IgD-negative memory B cell (primary cell): ENCODE measurements at regions not wholly inside any gene's neighbourhood (a gene's known extent, or its start where the extent isn't known, plus 50 kb on each side); places are given as distances from the start of the nearest gene placed in this dataset.

Experiments
- H3K27ac Mint-ChIP-seq, 3 donors: one replicate each; pipeline ENCODE4 v1.8.0; 2020 to 2022; ENCODE audit warnings: mild to moderate bottlenecking in 3 of 3, mixed read lengths in 3 of 3, moderate library complexity in 1 of 3
- H3K27me3 Mint-ChIP-seq: one replicate; pipeline ENCODE4 v1.8.0; 2021; ENCODE audit warnings: mixed read lengths
- H3K36me3 Mint-ChIP-seq: one replicate; pipeline ENCODE4 v1.8.0; 2020; ENCODE audit warnings: mild to moderate bottlenecking, mixed read lengths
- H3K4me1 Mint-ChIP-seq, 3 donors: one replicate each; pipeline ENCODE4 v1.8.0; 2020 to 2022; ENCODE audit warnings: mixed read lengths in 3 of 3, mild to moderate bottlenecking in 1 of 3
- H3K4me3 Mint-ChIP-seq, 4 donors: one replicate each; pipeline ENCODE4 v1.8.0; 2020 to 2022; ENCODE audit warnings: mild to moderate bottlenecking in 4 of 4, mixed read lengths in 4 of 4, moderate library complexity in 3 of 4
- H3K9me3 Mint-ChIP-seq, 3 donors: one replicate each; pipeline ENCODE4 v1.8.0; 2020 to 2021; ENCODE audit warnings: mixed read lengths in 3 of 3, mild to moderate bottlenecking in 1 of 3

DNA sequence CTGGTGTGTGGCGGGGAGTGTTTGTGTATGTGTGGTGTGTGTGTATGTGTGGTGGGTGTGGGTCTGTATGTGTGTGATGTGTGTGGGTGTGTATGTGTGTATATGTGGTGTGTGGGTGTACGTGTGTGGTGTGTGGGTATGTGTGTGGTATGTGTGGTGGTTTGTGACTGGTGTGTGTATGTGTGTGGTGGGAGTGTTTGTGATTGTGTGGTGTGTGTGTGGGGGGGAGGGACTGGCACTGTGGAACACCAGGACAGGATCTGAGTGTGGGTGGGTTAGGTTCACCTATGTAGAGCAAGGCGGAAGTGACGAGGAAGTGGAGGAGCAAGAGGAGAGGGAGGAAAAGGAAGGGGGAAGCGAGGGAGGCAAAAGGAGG, 510.8 kb downstream of the SHQ1 start:
- Mint-ChIP-seq H3K27ac (no peak overlapping the region), H3K36me3 (no peaks in the 10 kb centered on the region), H3K4me3 (no peak overlapping the region), H3K9me3 (no peaks in the 10 kb centered on the region), H3K27me3 (peaks cover 7% of the 10 kb centered on the region), H3K4me1 (no peaks in the 10 kb centered on the region)

DNA sequence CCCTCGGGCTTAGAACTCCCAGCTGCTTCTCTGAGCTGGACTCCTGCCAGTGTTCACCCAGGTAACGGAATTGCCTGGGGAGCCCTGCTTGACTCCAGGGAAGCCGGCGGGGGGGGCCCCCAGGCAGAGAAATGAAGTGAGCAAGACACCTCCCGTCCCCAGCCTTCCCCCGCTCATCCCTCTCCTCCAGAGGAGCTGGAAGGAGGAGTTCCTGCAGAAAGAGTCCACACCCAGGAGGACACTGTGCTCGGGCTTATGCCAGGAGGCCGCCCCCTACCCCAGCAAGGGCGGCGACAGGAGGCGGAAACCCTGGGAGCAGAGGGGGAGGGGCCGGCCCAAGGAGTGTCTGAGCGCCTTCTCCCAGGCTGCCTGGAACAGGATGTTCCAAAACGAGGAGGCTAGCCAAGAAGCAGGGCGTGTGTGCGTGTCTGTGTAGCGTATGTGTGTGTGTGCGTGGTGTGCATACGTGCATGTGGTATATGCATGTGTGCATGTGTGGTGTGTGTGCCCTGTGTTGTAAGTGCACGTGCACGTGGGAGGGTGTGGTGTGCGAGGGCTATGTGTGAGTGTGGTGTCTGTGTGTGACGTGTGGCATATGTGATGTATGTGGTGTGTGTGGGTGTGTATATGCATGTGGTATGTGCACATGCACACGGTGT, 511.3 kb downstream of the SHQ1 start:
- Mint-ChIP-seq H3K9me3 (no peaks in the 10 kb centered on the region), H3K27ac (no peak overlapping the region), H3K36me3 (no peaks in the 10 kb centered on the region), H3K4me3 (no peak overlapping the region), H3K27me3 (peaks cover 12% of the 10 kb centered on the region), H3K4me1 (no peaks in the 10 kb centered on the region)

DNA sequence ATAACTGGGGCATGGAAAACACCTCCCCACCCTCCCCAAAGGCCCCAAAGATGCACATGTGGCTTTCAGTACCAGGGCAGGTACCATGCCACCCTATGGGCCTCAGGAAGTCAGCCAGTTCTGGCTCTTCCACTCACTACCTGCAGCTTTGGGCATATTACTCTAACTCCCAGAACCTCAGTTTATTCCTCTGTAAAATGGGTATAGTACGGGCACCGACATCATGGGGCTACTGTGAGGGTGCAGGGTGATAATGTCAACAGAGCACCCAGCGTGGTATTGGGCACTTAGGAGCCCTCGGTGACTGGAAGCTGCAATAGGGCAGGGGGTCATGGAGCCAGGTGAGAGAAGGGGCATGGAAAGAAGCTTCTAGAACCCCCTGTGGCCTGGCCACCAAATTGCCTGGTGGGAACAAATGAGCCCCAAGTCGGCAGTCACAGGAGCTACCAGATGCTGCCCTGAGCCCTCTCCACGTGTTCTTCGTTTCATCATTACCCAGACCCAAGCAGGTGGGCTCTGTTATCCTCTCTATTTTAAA, 512.1 kb downstream of the SHQ1 start:
- Mint-ChIP-seq H3K27me3 (peaks cover 12% of the 10 kb centered on the region), H3K36me3 (no peaks in the 10 kb centered on the region), H3K9me3 (no peaks in the 10 kb centered on the region), H3K4me1 (no peaks in the 10 kb centered on the region), H3K27ac (no peak overlapping the region), H3K4me3 (peak overlapping the region in 1 of 4 donors; percentile 68)

DNA sequence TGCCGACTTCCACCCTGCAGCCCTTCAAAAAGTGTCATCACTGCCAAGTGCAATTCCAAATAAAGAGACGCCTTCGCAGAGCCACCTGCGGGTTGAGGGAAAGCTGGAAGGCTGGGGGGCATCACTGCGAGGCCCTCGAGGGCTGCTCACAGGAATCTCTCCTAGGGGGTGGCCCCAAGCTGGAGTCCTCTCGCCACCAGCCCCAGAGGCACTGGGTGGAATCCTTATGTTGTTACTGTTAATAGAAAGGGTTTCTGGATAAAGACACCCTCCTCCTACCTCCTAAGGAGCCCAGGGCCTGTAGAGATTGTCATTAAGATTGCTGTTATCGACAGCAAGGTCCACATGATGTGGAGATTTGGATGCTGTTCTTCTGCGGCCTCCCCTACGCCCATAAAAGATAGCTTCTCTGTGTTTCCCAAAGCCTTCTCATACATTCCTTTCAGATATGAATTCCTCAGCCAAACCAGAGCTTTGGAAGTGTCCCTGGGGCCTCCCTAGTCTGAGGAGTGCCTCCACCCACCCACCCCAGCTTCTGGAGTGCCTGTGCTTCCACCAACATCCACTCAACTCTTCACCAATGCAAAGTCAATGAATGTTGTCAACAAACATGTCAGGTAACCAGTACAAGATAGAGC, 512.7 kb downstream of the SHQ1 start:
- Mint-ChIP-seq H3K36me3 (no peaks in the 10 kb centered on the region), H3K4me1 (no peaks in the 10 kb centered on the region), H3K4me3 (no peak overlapping the region), H3K27ac (no peak overlapping the region), H3K27me3 (peaks cover 12% of the 10 kb centered on the region), H3K9me3 (no peaks in the 10 kb centered on the region)

DNA sequence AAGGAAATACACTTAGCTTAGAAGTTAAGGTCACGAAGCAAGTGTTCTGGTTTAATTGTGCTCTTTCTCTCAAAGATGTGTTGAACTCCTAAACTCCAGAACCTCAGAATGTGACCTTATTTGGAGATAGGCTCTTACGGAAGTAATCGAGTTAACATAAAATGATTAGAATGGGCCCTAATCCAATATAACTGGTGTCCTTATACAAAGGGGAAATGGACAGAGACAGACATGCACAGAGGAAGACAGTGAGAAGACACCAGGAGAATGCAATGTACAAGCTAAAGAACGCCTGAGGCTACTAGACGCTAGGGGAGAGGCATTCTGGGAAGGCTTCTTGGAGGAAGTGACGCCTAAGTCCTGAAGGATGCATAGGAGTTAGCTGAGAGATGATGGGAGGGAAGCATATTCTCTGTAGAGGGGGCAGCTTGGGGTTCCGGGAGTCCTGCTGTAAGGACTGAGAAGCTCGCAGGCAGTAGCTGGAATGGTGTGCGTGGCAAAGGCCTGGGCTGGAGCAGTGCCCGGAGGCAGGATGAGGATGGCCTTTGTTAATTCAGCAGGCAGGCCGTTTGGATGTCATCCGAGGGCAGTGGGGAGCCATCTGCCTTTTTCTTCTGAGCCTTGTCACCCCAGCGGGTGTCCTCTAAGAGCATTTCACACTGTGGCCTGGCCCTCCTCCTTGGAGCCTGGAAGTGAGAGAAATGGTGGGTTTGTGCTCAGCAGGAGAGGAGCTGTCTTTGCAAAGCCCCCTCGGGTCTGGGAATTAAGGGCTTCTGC, 513.4 kb downstream of the SHQ1 start:
- peaks cover 12% of the 10 kb centered on the region for H3K27me3 Mint-ChIP-seq
- no peaks in the 10 kb centered on the region for H3K9me3 Mint-ChIP-seq
- no peak overlapping the region for H3K27ac Mint-ChIP-seq
- H3K4me3 Mint-ChIP-seq, result no peak overlapping the region
- no peaks in the 10 kb centered on the region for H3K36me3 Mint-ChIP-seq
- no peaks in the 10 kb centered on the region for H3K4me1 Mint-ChIP-seq

DNA sequence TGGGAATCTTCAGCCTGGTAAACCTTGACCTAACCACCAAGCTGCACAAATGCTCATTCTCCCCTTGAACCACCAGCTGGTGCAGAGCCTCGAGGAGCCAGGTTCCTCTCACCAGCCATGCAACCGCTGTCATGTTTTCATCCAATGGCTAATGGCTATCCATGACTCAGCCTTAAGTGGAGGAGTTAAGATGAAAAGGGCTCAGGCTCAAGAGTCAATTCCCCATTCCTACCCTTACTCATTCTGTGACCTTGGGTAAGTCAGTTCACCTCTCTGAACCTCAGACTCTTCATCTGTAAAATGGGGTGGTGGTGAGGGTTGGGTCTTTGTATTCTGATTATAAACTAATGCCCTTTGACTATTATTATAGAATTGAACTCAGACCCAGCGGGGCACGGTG, 515.6 kb downstream of the SHQ1 start:
- no peak overlapping the region for H3K27ac Mint-ChIP-seq
- H3K27me3 Mint-ChIP-seq, result peaks cover 22% of the 10 kb centered on the region
- H3K9me3 Mint-ChIP-seq, result no peaks in the 10 kb centered on the region
- H3K4me1 Mint-ChIP-seq, result no peaks in the 10 kb centered on the region
- no peak overlapping the region for H3K4me3 Mint-ChIP-seq
- no peaks in the 10 kb centered on the region for H3K36me3 Mint-ChIP-seq

DNA sequence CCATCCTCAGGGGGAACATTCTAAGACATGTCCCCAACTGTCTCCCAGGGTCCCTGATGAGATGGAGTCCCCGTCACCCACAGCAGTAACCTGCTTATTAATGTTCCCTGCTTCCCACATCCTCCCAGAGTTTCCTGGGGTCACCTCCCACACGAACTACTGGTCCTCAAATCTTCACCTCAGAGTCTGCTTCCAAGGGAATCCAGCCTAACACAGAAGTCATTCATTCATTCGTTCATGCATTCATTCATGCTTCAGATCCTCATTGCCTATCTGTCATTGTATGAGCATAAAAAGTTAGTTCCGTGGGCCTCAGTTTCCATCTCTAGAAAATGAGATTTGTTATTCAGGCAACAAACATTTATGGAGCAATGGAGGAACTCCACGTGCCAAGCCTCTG, 516.2 kb downstream of the SHQ1 start:
- Mint-ChIP-seq H3K36me3 (no peaks in the 10 kb centered on the region), H3K4me1 (no peaks in the 10 kb centered on the region), H3K27ac (no peak overlapping the region), H3K4me3 (no peak overlapping the region), H3K27me3 (peaks cover 22% of the 10 kb centered on the region), H3K9me3 (no peaks in the 10 kb centered on the region)

DNA sequence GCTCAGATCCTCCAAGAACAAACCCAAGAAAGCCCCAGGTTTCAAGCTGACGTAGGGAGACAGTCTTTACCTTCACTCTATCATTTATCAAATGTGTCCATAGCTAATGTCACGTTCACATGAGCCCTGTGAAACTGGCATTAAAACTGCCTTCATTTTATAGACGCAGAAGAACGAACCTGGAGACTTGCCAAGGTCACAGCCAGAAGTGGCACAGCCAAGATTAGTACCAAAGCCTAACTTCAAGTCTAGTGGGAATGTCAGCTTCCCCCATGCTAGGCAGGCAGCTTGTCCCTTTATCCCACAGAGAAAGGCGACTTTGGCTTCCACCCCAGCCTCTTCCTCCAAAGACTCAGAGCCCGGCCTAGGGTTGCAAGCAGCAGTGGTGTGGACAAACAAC, 517.2 kb downstream of the SHQ1 start:
- Mint-ChIP-seq H3K9me3 (no peaks in the 10 kb centered on the region), H3K4me3 (no peak overlapping the region), H3K27ac (peak overlapping the region in 1 of 3 donors; percentile 81), H3K27me3 (peaks cover 22% of the 10 kb centered on the region), H3K36me3 (no peaks in the 10 kb centered on the region), H3K4me1 (no peaks in the 10 kb centered on the region)

DNA sequence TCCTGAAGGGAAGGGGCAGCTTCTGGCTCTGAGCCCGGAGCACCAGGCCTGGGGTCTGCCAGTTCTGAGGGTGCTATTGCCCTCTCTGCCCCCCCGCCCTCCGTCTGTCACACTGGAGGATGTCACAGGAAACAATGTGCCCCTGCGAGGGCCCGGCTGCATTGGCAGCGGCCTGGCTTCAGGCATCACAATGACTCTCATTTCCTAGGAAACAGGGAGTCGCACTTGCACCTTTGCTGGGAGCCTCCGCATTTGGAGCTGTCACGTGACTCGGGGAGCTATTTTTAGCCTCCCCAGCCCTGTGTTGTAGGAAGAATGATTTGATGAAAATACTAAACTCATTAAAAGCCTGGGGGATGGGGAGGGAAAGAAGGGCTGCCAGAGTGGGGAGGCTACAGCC, 518.9 kb downstream of the SHQ1 start:
- Mint-ChIP-seq H3K27me3 (peaks cover 15% of the 10 kb centered on the region), H3K36me3 (no peaks in the 10 kb centered on the region), H3K9me3 (no peaks in the 10 kb centered on the region), H3K27ac (no peak overlapping the region), H3K4me3 (no peak overlapping the region), H3K4me1 (no peaks in the 10 kb centered on the region)

DNA sequence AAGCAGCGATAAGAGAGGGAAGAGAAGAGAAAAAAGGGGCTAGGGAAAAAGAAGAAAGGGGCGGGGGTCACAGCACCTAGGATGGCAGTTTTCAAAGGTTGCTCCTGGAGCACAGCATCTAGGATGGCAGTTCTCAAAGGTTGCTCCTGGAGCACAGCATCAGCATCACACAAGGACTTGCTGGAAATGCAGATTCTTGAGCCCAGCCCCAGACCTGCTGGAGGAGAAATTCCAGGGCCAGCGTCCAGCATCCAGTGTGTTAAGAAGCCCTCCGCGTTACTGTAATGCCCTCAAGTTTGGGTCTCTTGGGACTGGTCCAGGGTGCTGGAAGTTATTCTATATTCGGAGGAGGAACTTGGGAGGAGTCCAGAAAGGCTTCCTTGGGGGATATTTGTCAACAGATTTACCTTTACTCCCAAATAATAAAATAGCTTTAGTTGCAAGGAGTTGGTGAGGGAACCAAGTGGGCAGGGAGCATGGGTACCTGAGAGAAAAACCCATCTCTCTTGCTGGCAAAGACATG, 519.4 kb downstream of the SHQ1 start:
- H3K9me3 Mint-ChIP-seq, result no peaks in the 10 kb centered on the region
- H3K27me3 Mint-ChIP-seq, result peaks cover 15% of the 10 kb centered on the region
- H3K36me3 Mint-ChIP-seq, result no peaks in the 10 kb centered on the region
- H3K4me3 Mint-ChIP-seq, result no peak overlapping the region
- H3K27ac Mint-ChIP-seq, result no peak overlapping the region
- H3K4me1 Mint-ChIP-seq, result no peaks in the 10 kb centered on the region

DNA sequence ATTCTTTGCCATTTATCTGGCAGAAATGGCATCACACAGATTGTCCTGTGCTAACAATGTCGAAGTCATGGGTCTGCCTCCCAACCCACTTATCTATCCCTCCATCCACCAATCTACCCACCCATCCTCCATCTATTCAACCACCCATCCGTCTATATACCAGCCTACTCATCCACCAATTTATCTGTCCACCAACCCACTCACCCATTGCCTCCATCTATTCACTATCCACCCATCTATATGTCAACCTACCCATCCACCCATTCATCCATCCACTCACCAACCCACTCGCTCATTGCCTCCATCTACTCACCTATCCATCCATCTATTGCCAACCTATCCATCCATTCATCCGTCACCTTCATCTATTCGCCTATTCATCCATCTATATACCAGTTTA, 521.2 kb downstream of the SHQ1 start:
- Mint-ChIP-seq H3K27me3 (peaks cover 11% of the 10 kb centered on the region), H3K27ac (no peak overlapping the region), H3K4me1 (no peaks in the 10 kb centered on the region), H3K9me3 (no peaks in the 10 kb centered on the region), H3K36me3 (no peaks in the 10 kb centered on the region), H3K4me3 (no peak overlapping the region)

DNA sequence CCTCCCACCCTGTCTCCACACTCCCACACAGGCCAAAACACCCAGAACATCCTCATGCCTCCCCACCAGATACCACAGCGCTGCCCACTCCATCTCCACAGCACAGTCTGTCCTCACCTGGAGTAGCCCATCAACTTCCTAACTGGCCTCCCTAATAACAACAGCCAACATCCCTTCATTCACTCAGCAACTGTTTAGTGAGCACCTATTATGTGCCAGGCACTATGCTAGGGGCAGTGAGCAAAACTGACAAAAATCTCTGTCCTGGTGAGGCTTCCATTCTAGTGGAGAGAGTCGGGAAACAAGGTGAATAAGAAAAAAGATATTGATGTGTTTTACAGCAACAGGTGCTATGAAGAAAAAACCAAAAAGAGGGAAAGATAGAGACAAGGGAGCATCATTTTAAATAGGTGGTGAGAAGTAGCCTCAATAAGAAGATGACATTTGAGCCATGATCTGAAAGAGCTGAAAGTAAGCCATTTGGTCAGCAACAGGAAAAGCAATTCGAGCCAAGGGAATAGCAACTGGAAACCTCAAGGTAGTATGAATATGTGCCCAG, 523.9 kb downstream of the SHQ1 start:
- no peaks in the 10 kb centered on the region for H3K36me3 Mint-ChIP-seq
- H3K4me3 Mint-ChIP-seq, result no peak overlapping the region
- H3K27me3 Mint-ChIP-seq, result peaks cover 5% of the 10 kb centered on the region
- H3K4me1 Mint-ChIP-seq, result no peaks in the 10 kb centered on the region
- H3K27ac Mint-ChIP-seq, result no peak overlapping the region
- no peaks in the 10 kb centered on the region for H3K9me3 Mint-ChIP-seq

DNA sequence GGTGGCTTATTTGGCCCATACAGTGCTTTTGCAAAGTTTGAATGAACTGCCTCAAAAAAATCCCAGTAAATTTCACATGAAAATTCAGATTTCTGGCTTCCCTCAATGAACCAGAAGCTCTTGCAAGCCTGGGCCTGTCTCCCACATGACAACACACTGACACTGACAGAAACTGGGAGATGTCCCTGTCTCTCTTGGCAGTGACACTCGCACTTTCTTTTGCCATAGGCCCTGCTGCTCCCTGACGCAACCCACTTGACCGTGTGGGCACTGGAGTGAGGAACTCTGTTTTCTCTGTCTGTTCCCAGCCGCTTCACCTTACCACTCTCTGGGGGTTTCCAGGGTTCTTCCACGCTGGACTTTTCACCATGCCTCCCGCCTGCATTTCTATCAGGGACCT, 524.5 kb downstream of the SHQ1 start:
- no peaks in the 10 kb centered on the region for H3K36me3 Mint-ChIP-seq
- H3K4me3 Mint-ChIP-seq, result no peak overlapping the region
- no peaks in the 10 kb centered on the region for H3K4me1 Mint-ChIP-seq
- no peaks in the 10 kb centered on the region for H3K9me3 Mint-ChIP-seq
- H3K27ac Mint-ChIP-seq, result no peak overlapping the region
- H3K27me3 Mint-ChIP-seq, result peaks cover 3% of the 10 kb centered on the region

DNA sequence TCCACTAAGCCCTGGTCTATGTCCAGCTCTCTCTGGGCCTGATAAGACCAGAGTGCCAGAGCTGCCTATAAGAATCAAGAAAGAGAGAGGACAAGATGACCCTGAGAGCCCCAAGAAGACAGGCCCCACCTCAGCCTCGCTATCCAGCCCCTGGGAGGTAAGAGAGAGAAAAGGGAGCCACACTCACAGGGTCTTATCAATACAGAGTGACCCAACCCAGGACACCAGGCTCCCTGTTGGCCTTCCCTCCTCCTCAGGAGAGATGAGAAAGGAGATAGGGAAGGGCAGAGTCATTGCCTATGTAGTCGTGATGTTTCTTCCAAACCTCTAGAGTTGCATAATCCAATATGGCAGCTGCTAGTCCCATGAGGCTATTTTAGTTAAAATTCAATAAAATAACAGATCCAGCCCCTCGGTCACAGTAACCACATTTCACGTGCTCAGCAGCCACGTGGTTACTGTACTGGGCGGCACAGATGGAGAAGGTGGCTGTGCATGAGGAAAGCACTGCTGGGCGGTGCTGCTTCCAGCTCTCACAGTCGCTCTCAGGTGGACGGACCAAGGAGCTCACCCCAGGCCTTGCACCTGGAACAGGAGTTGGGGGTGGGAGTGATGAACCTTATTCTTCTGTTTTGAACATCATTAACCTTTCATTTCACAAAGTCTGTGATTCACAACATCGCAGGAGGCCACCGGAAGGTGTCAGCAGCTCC, 525.8 kb downstream of the SHQ1 start:
- Mint-ChIP-seq H3K9me3 (no peaks in the 10 kb centered on the region), H3K4me1 (no peaks in the 10 kb centered on the region), H3K36me3 (no peaks in the 10 kb centered on the region), H3K27me3 (no peaks in the 10 kb centered on the region), H3K4me3 (no peak overlapping the region), H3K27ac (peak overlapping the region in 1 of 3 donors; percentile 67)

DNA sequence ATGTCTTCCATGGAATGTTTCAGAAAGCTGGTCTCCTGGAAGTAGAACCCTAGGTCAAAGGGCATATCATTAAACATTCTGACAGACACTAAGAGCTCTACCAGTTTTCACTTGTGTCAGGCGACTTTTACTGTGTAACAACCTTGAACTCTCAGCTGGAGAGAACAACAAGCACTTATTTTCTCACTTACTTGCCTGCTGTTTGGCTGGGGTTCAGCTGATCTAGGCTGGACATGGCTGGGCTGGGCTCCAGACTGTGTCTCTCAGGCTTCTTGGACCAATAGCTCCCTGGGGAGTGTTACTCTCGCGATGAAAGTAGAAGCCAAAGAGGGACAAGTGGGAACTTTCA, 527.3 kb downstream of the SHQ1 start:
- Mint-ChIP-seq H3K27me3 (no peaks in the 10 kb centered on the region), H3K9me3 (no peaks in the 10 kb centered on the region), H3K36me3 (no peaks in the 10 kb centered on the region), H3K4me1 (no peaks in the 10 kb centered on the region), H3K27ac (no peak overlapping the region), H3K4me3 (no peak overlapping the region)
